ENCODE measurements at regions not wholly inside any gene's neighbourhood (a gene's known extent, or its start where the extent isn't known, plus 50 kb on each side); places are given as distances from the start of the nearest gene placed in this dataset.

- TF ChIP-seq CTCF (IDR thresholded peaks at IDR 0.05; ENCODE audit: borderline replicate concordance, extremely low read depth, low read length, poor library complexity, severe bottlenecking) (no peak), EZH2 (IDR thresholded peaks at IDR 0.05; ENCODE audit: borderline replicate concordance, low read depth, low read length, severe bottlenecking) (no peak)
These were observed 225.0 kb upstream of the SLC10A2 start for GRCh38 chr13:103291226-103291625.
